Brain microvascular endothelial cell (primary cell): ENCODE measurements at regions not wholly inside any gene's neighbourhood (a gene's known extent, or its start where the extent isn't known, plus 50 kb on each side); places are given as distances from the start of the nearest gene placed in this dataset.

Experiments used
- DNase-seq: peaks from one replicate; pipeline ENCODE4 v3.0.0-alpha.2; 2020
- H3K27ac ChIP-seq: fragments of 250-450 bp; sonication (Bioruptor Pico); 2 replicates; pipeline ENCODE4 v1.5.1; 2020; ENCODE audit warnings: mild to moderate bottlenecking, moderate library complexity
- H3K27me3 ChIP-seq: fragments of 250-450 bp; sonication (Bioruptor Pico); replicated peaks from 2 replicates; pipeline ENCODE4 v1.5.1; 2020; ENCODE audit warnings: mild to moderate bottlenecking
- H3K36me3 ChIP-seq: fragments of 250-450 bp; sonication (Bioruptor Pico); replicated peaks from 2 replicates; pipeline ENCODE4 v1.5.1; 2020; ENCODE audit warnings: mild to moderate bottlenecking
- H3K4me3 ChIP-seq: 2 replicates; pipeline ENCODE4 v1.5.1; 2011; ENCODE audit warnings: low read depth, mild to moderate bottlenecking, control low read depth, low read length, moderate library complexity
- in situ Hi-C: cut with HindIII; loops from 2 replicates; pipeline ENCODE4 v1.10.0; 2017; ENCODE audit warnings: low sequenced_read_pairs, low pct_ligation_motif_present
- TF ChIP-seq, protein P1 (sequence below): IDR thresholded peaks from 2 replicates; pipeline ENCODE4 v1.5.1; 2011; ENCODE audit warnings: low read depth, mild to moderate bottlenecking, moderate library complexity, low read length, control low read depth, inconsistent platforms; ENCODE audit errors: missing control alignments

GRCh38 chr6:12560315-12560714, 156.3 kb upstream of the PHACTR1 start:
- in situ Hi-C loops = no loop called here
- DNase-seq = no peak
- TF ChIP-seq, protein P1, sequence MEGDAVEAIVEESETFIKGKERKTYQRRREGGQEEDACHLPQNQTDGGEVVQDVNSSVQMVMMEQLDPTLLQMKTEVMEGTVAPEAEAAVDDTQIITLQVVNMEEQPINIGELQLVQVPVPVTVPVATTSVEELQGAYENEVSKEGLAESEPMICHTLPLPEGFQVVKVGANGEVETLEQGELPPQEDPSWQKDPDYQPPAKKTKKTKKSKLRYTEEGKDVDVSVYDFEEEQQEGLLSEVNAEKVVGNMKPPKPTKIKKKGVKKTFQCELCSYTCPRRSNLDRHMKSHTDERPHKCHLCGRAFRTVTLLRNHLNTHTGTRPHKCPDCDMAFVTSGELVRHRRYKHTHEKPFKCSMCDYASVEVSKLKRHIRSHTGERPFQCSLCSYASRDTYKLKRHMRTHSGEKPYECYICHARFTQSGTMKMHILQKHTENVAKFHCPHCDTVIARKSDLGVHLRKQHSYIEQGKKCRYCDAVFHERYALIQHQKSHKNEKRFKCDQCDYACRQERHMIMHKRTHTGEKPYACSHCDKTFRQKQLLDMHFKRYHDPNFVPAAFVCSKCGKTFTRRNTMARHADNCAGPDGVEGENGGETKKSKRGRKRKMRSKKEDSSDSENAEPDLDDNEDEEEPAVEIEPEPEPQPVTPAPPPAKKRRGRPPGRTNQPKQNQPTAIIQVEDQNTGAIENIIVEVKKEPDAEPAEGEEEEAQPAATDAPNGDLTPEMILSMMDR = no peak
- no peaks in the 10 kb centered on the region for H3K36me3 ChIP-seq
- no peaks in the 10 kb centered on the region for H3K27me3 ChIP-seq
- H3K4me3 ChIP-seq = no peak overlapping the region
- no peak overlapping the region for H3K27ac ChIP-seq

- Histone ChIP-seq H3K27me3 (no peaks in the 10 kb centered on the region), H3K4me3 (no peak overlapping the region), H3K36me3 (no peaks in the 10 kb centered on the region), H3K27ac (no peak overlapping the region)
- DNase-seq = no peak
- in situ Hi-C loops = no loop called here
- TF ChIP-seq, protein P1 = no peak
Observed at GRCh38 chr6:12566618-12567123, 149.9 kb upstream of the PHACTR1 start.

DNA sequence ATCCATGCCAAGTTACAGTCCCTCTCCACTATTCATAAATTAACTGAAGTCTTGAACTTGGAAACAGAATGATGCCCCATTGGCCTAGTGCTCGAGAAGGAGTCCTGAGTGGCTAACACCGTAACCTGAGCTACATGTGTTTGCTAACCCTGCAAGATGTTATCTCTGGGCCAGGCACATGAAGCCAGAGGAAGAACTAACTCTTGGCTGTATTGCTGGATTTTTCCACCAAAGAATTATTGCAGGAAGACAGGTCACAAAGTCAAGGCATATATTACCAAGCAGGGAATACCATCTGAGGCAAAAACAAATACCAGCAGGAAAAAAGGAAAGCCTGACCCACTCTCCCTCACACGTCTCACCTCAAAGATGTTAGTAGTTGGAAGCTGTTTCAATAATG, 148.9 kb upstream of the PHACTR1 start:
- H3K36me3 ChIP-seq = no peaks in the 10 kb centered on the region
- in situ Hi-C loops = no loop called here
- DNase-seq = no peak
- H3K4me3 ChIP-seq = no peak overlapping the region
- H3K27ac ChIP-seq = no peak overlapping the region
- H3K27me3 ChIP-seq = no peaks in the 10 kb centered on the region
- TF ChIP-seq, protein P1 = no peak

DNA sequence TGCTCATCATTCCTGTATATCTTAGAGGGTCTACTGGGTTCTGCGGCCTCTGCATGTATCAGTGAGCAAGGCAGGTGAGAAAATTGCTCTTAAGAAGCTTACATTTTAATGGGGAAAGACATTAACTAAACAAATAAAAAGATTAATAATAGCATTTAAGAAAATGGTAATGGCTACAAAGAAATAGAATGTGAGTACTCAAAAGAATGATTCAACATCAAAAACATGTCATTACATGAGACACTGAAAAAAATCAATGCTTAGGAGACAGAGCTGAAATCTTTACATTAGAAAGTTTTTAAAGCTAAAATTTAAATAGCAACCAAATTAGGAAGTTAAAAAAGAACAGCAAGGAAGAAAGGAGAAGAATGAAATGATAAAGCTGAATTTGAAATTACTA, 146.9 kb upstream of the PHACTR1 start:
- TF ChIP-seq, protein P1 = no peak
- H3K4me3 ChIP-seq = no peak overlapping the region
- H3K36me3 ChIP-seq = no peaks in the 10 kb centered on the region
- H3K27ac ChIP-seq = no peak overlapping the region
- H3K27me3 ChIP-seq = no peaks in the 10 kb centered on the region
- in situ Hi-C loops = no loop called here
- no peak for DNase-seq

DNA sequence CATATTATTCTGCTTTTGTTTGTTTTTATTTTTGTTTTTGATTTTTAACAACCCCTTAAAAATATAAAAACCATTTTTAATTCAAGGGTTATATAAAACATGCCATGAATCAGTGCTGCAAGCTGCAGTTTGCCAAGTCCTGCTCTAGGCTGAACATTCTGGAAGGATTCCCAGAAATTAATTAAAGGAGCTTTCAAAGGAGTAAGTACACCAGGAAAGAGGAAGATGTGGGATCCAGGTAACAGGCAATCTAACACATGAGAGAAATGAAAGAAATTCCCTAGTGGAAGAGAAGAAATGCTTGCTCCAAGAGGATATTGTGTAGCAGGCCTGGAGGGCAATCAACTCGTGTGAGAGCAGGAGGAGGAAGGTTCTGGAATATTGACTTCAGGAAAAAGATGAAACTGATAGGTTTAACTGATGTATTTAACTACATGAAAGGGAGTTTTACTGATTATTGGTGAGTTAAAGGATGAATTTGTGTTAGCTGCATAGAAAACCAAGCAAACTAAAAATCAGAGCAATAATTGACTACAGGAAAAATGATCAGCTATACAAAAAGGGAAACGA, 146.0 kb upstream of the PHACTR1 start:
- TF ChIP-seq, protein P1 = no peak
- no peak for DNase-seq
- Histone ChIP-seq H3K27me3 (no peaks in the 10 kb centered on the region), H3K36me3 (no peaks in the 10 kb centered on the region), H3K27ac (no peak overlapping the region), H3K4me3 (no peak overlapping the region)
- in situ Hi-C loops = no loop called here
